DMS 273 (cell line): ENCODE measurements at regions not wholly inside any gene's neighbourhood (a gene's known extent, or its start where the extent isn't known, plus 50 kb on each side); places are given as distances from the start of the nearest gene placed in this dataset.
"Not testable (repeated sequence)": the region's sequence is repeated elsewhere in the genome, so short reads cannot be mapped to it uniquely, and the experiment has no call there.

Experiments
- DNase-seq: peaks from one replicate; lab custom pipeline; 2025; ENCODE audit not compliant: unreplicated experiment; lab: John Stamatoyannopoulos, UW

GRCh38 chr16:17945080-17945601 lies 391.4 kb downstream of the NPIPA8 start:
- DNase-seq = peak; percentile 33

GRCh38 chr16:17944345-17944744 lies 392.2 kb downstream of the NPIPA8 start:
- DNase-seq = no peak

- no peak for DNase-seq
Measured at GRCh38 chr16:17942067-17942466, 394.5 kb downstream of the NPIPA8 start.

- DNase-seq = no peak
Measured at GRCh38 chr16:17940584-17941364, 395.8 kb downstream of the NPIPA8 start.

GRCh38 chr16:17939723-17940122 lies 396.8 kb downstream of the NPIPA8 start:
- DNase-seq = no peak

- DNase-seq = no peak
Measured at GRCh38 chr16:17939122-17939536, 397.4 kb downstream of the NPIPA8 start.

- no peak for DNase-seq
Measured at GRCh38 chr16:17938546-17938945, 398.0 kb downstream of the NPIPA8 start.

- no peak for DNase-seq
Measured at GRCh38 chr16:17936766-17937402, 399.7 kb downstream of the NPIPA8 start.

- DNase-seq = no peak
Measured at GRCh38 chr16:17930280-17930679, 406.3 kb downstream of the NPIPA8 start.

GRCh38 chr16:17926866-17927399 lies 409.6 kb downstream of the NPIPA8 start:
- peak; percentile 30 for DNase-seq

- DNase-seq = no peak
Measured at GRCh38 chr16:17926461-17926860, 410.1 kb downstream of the NPIPA8 start.

GRCh38 chr16:17925761-17926160 lies 410.8 kb downstream of the NPIPA8 start:
- DNase-seq = no peak

GRCh38 chr16:17921357-17921978 lies 415.1 kb downstream of the NPIPA8 start:
- peak; percentile 63 for DNase-seq

GRCh38 chr16:17917316-17918019 lies 419.1 kb downstream of the NPIPA8 start:
- no peak for DNase-seq

GRCh38 chr16:17915791-17916190 lies 420.7 kb downstream of the NPIPA8 start:
- peak; percentile 26 for DNase-seq

- no peak for DNase-seq
Measured at GRCh38 chr16:17914168-17914567, 422.4 kb downstream of the NPIPA8 start.

- not testable (repeated sequence) for DNase-seq
Measured at GRCh38 chr16:17911578-17911977, 425.0 kb downstream of the NPIPA8 start.

- not testable (repeated sequence) for DNase-seq
Measured at GRCh38 chr16:17906626-17907025, 429.9 kb downstream of the NPIPA8 start.

- DNase-seq = no peak
Measured at GRCh38 chr16:17901309-17901708, 430.5 kb upstream of the XYLT1 start.

- DNase-seq = no peak
Measured at GRCh38 chr16:17899141-17899540, 428.4 kb upstream of the XYLT1 start.

- DNase-seq = no peak
Measured at GRCh38 chr16:17887963-17888362, 417.2 kb upstream of the XYLT1 start.
